GM08714 (cell line): ENCODE measurements at regions not wholly inside any gene's neighbourhood (a gene's known extent, or its start where the extent isn't known, plus 50 kb on each side); places are given as distances from the start of the nearest gene placed in this dataset.

Source experiments
- H3K4me3 ChIP-seq: fragments of 200-500 bp; sonication (Bioruptor generic); 2 replicates; pipeline ENCODE4 v1.5.1; 2014; ENCODE audit warnings: mild to moderate bottlenecking, low read length, inconsistent platforms
- ZNF274 ChIP-seq: IDR thresholded peaks from 2 replicates; pipeline ENCODE4 v1.6.1; 2012; ENCODE audit warnings: mild to moderate bottlenecking, low read depth, low read length

GRCh38 chr17:79342376-79342775 lies 267.8 kb downstream of the ENGASE start:
- H3K4me3 ChIP-seq, result no peak overlapping the region
- TF ChIP-seq ZNF274, result no peak

- TF ChIP-seq ZNF274, result no peak
Measured at GRCh38 chr17:79341816-79342215, 267.2 kb downstream of the ENGASE start.

GRCh38 chr17:79341222-79341780 lies 266.7 kb downstream of the ENGASE start:
- H3K4me3 ChIP-seq, result no peak overlapping the region
- no peak for TF ChIP-seq ZNF274

More at GRCh38 chr17:79341816-79342215, 267.2 kb downstream of the ENGASE start:
- H3K4me3 ChIP-seq, result no peak overlapping the region

- TF ChIP-seq ZNF274, result no peak
- H3K4me3 ChIP-seq, result peak overlapping the region; percentile 46; the same call in 1 of the 2 replicates
Measured at GRCh38 chr17:79340333-79341221, 266.0 kb downstream of the ENGASE start.

GRCh38 chr17:79339321-79339720 lies 264.7 kb downstream of the ENGASE start:
- no peak overlapping the region for H3K4me3 ChIP-seq
- TF ChIP-seq ZNF274, result no peak

GRCh38 chr17:79338604-79339003 lies 264.0 kb downstream of the ENGASE start:
- no peak for TF ChIP-seq ZNF274

GRCh38 chr17:79338152-79338551 lies 263.5 kb downstream of the ENGASE start:
- H3K4me3 ChIP-seq, result no peak overlapping the region

More at GRCh38 chr17:79338604-79339003, 264.0 kb downstream of the ENGASE start:
- H3K4me3 ChIP-seq, result no peak overlapping the region

GRCh38 chr17:79337053-79337452 lies 262.4 kb downstream of the ENGASE start:
- no peak for TF ChIP-seq ZNF274
- H3K4me3 ChIP-seq, result no peak overlapping the region

More at GRCh38 chr17:79338152-79338551, 263.5 kb downstream of the ENGASE start:
- TF ChIP-seq ZNF274, result no peak

GRCh38 chr17:79335456-79335855 lies 260.8 kb downstream of the ENGASE start:
- no peak for TF ChIP-seq ZNF274

GRCh38 chr17:79332011-79332554 lies 257.5 kb downstream of the ENGASE start:
- no peak for TF ChIP-seq ZNF274
- H3K4me3 ChIP-seq, result no peak overlapping the region

More at GRCh38 chr17:79335456-79335855, 260.8 kb downstream of the ENGASE start:
- no peak overlapping the region for H3K4me3 ChIP-seq

- TF ChIP-seq ZNF274, result no peak
- H3K4me3 ChIP-seq, result no peak overlapping the region
Measured at GRCh38 chr17:79331492-79331891, 256.9 kb downstream of the ENGASE start.

- TF ChIP-seq ZNF274, result no peak
- H3K4me3 ChIP-seq, result no peak overlapping the region
Measured at GRCh38 chr17:79330696-79331095, 256.1 kb downstream of the ENGASE start.

- no peak overlapping the region for H3K4me3 ChIP-seq
- TF ChIP-seq ZNF274, result no peak
Measured at GRCh38 chr17:79330229-79330628, 255.6 kb downstream of the ENGASE start.

- TF ChIP-seq ZNF274, result no peak
- no peak overlapping the region for H3K4me3 ChIP-seq
Measured at GRCh38 chr17:79326814-79327213, 252.2 kb downstream of the ENGASE start.
